Neural progenitor cell (in vitro differentiated cells): ENCODE measurements at regions not wholly inside any gene's neighbourhood (a gene's known extent, or its start where the extent isn't known, plus 50 kb on each side); places are given as distances from the start of the nearest gene placed in this dataset.

Experiments
- EZH2 ChIP-seq: fragments of 200-600 bp; sonication (generic); IDR thresholded peaks from 2 replicates; pipeline ENCODE4 v1.6.1; 2017; ENCODE audit warnings: antibody characterized with exemption, mild to moderate bottlenecking, moderate library complexity
- EZH2phosphoT487 ChIP-seq: fragments of 200-600 bp; sonication (generic); IDR thresholded peaks from 2 replicates; pipeline ENCODE4 v1.6.1; 2017; ENCODE audit warnings: antibody characterized with exemption
- TF ChIP-seq, protein P1 (sequence below): fragments of 200-600 bp; sonication (generic); IDR thresholded peaks from 2 replicates; pipeline ENCODE4 v1.5.1; 2017; ENCODE audit warnings: antibody characterized with exemption, mild to moderate bottlenecking

DNA sequence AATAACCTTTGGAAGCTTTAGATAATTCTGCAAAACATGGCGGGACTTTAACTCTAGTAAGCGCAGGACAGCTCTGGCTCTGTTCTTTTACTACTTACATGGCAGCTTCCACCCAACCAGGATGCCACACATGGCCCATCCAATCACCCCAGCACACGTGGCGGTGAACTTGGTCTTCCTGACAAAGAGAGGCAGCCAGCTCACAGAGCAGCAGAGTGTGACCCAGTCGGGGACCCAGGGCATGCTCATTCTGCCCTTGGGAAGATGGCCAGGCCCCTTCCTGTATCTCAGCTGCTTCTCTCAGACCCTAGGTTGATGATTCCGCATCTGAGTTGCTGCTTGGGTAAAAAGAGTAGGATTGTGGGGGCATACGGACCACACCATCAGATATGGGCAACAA, 172.1 kb downstream of the USP12 start:
- TF ChIP-seq, protein P1, sequence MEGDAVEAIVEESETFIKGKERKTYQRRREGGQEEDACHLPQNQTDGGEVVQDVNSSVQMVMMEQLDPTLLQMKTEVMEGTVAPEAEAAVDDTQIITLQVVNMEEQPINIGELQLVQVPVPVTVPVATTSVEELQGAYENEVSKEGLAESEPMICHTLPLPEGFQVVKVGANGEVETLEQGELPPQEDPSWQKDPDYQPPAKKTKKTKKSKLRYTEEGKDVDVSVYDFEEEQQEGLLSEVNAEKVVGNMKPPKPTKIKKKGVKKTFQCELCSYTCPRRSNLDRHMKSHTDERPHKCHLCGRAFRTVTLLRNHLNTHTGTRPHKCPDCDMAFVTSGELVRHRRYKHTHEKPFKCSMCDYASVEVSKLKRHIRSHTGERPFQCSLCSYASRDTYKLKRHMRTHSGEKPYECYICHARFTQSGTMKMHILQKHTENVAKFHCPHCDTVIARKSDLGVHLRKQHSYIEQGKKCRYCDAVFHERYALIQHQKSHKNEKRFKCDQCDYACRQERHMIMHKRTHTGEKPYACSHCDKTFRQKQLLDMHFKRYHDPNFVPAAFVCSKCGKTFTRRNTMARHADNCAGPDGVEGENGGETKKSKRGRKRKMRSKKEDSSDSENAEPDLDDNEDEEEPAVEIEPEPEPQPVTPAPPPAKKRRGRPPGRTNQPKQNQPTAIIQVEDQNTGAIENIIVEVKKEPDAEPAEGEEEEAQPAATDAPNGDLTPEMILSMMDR, result no peak
- TF ChIP-seq EZH2 (no peak), EZH2phosphoT487 (no peak)
